Upper lobe of right lung (tissue), 1 donor: ENCODE measurements at regions not wholly inside any gene's neighbourhood (a gene's known extent, or its start where the extent isn't known, plus 50 kb on each side); places are given as distances from the start of the nearest gene placed in this dataset.

ENCODE experiments used
- ATAC-seq: fragments of 200-7000 bp; cut with Tn5 transposase; one replicate; pipeline ENCODE4 v1.9.1; 2020; ENCODE audit warnings: mild to moderate bottlenecking, moderate library complexity
- DNase-seq: peaks from one replicate; pipeline ENCODE4 v3.0.0-alpha.2; 2020
- H3K27ac ChIP-seq: fragments of 200-600 bp; one replicate; pipeline ENCODE4 v1.8.0; 2022
- H3K27me3 ChIP-seq: fragments of 200-600 bp; one replicate; pipeline ENCODE4 v1.8.0; 2022; ENCODE audit warnings: mild to moderate bottlenecking
- H3K36me3 ChIP-seq: fragments of 200-600 bp; one replicate; pipeline ENCODE4 v1.8.0; 2022
- H3K4me1 ChIP-seq: fragments of 200-600 bp; one replicate; pipeline ENCODE4 v1.8.0; 2022
- H3K4me3 ChIP-seq: fragments of 200-600 bp; one replicate; pipeline ENCODE4 v1.8.0; 2022; ENCODE audit warnings: mild to moderate bottlenecking
- H3K9me3 ChIP-seq: fragments of 200-600 bp; one replicate; pipeline ENCODE4 v1.8.0; 2022
- intact Hi-C: fragments of 100-400 bp; cut with DNase I; formaldehyde crosslinking; loops from one replicate; pipeline ENCODE4 v1.11.0; 2022
- TF ChIP-seq, protein P1 (sequence below): fragments of 200-600 bp; IDR thresholded peaks from one replicate; pipeline ENCODE4 v1.8.0; 2022; ENCODE audit warnings: antibody characterized with exemption
- donor health status: DM: no; HTN: yes; CAD: no; lungs with severe emphysema.

GRCh38 chr11:109864151-109864661, 229.0 kb upstream of the ZC3H12C start:
- ATAC-seq (no peak), DNase-seq (no peak)
- Histone ChIP-seq H3K36me3 (no peaks in the 10 kb centered on the region), H3K27me3 (no peaks in the 10 kb centered on the region), H3K9me3 (no peaks in the 10 kb centered on the region), H3K4me3 (no peak overlapping the region), H3K4me1 (no peaks in the 10 kb centered on the region), H3K27ac (no peak overlapping the region)
- intact Hi-C loops, result no loop called here
- TF ChIP-seq, protein P1, sequence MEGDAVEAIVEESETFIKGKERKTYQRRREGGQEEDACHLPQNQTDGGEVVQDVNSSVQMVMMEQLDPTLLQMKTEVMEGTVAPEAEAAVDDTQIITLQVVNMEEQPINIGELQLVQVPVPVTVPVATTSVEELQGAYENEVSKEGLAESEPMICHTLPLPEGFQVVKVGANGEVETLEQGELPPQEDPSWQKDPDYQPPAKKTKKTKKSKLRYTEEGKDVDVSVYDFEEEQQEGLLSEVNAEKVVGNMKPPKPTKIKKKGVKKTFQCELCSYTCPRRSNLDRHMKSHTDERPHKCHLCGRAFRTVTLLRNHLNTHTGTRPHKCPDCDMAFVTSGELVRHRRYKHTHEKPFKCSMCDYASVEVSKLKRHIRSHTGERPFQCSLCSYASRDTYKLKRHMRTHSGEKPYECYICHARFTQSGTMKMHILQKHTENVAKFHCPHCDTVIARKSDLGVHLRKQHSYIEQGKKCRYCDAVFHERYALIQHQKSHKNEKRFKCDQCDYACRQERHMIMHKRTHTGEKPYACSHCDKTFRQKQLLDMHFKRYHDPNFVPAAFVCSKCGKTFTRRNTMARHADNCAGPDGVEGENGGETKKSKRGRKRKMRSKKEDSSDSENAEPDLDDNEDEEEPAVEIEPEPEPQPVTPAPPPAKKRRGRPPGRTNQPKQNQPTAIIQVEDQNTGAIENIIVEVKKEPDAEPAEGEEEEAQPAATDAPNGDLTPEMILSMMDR, result no peak

- Histone ChIP-seq H3K36me3 (no peaks in the 10 kb centered on the region), H3K4me3 (no peak overlapping the region), H3K4me1 (no peaks in the 10 kb centered on the region), H3K27me3 (no peaks in the 10 kb centered on the region), H3K27ac (no peak overlapping the region), H3K9me3 (no peaks in the 10 kb centered on the region)
- intact Hi-C loops, result no loop called here
- DNase-seq (no peak), ATAC-seq (peak; percentile 31)
- TF ChIP-seq, protein P1, result no peak
Measured at GRCh38 chr11:109864834-109865547, 228.2 kb upstream of the ZC3H12C start.

DNA sequence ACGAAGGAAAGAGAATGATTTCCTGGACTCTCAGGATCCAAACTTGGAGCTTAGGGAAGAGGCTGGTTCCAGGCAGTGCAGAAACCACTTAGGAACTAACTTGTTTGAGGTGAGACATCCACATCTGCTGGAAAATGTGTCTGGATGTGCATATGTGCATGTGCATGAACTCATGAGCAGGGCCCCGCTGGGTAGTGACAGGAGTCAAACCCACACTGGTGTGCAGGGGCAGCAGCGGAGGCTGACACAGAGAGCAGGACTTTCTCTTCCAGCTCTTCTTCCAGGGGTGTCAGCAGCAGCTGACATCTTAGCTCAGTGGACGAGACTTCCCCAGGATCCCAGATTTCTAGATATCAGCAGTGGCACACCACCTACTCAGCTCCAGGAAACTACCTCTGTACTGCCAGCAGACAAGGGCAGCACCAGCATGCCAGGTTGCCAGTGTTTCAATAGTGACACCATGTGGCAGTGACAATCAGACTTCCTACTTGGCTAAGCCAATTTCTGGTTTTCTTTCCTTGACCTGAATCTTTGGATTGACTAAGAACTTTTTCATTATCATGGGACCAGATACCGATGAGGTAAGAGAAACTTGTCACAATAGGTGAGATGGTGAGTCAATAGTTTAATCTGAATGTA, 227.5 kb upstream of the ZC3H12C start:
- intact Hi-C loops, result no loop called here
- ATAC-seq, result peak; percentile 41
- no peak for DNase-seq
- H3K4me3 ChIP-seq, result no peak overlapping the region
- TF ChIP-seq, protein P1, result no peak
- H3K27me3 ChIP-seq, result no peaks in the 10 kb centered on the region
- H3K4me1 ChIP-seq, result no peaks in the 10 kb centered on the region
- no peaks in the 10 kb centered on the region for H3K36me3 ChIP-seq
- no peak overlapping the region for H3K27ac ChIP-seq
- no peaks in the 10 kb centered on the region for H3K9me3 ChIP-seq

DNA sequence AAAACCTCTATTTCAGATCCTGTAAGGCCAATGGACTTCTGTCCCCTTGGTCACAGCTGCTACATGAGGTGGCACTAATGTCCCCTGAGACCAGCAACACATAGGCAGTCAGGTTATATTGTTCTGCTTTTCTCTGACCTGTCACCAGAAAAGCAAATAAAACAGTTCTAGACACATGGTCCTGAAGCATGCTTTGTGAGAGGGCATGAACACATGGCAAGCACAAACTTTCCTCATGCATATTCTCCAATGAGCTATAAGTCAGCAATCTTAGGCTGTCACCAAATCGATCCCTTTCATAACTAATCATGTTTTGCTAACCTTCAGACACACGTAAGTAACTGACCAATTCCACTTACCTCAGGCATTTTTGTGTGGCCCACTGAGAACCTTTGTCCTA, 225.4 kb upstream of the ZC3H12C start:
- H3K9me3 ChIP-seq, result peaks cover 6% of the 10 kb centered on the region
- no peaks in the 10 kb centered on the region for H3K36me3 ChIP-seq
- ATAC-seq (no peak), DNase-seq (no peak)
- intact Hi-C loops, result no loop called here
- H3K4me1 ChIP-seq, result no peaks in the 10 kb centered on the region
- no peak overlapping the region for H3K4me3 ChIP-seq
- H3K27me3 ChIP-seq, result no peaks in the 10 kb centered on the region
- TF ChIP-seq, protein P1, result no peak
- H3K27ac ChIP-seq, result no peak overlapping the region

GRCh38 chr11:109869536-109869935, 223.7 kb upstream of the ZC3H12C start:
- Histone ChIP-seq H3K9me3 (peaks cover 7% of the 10 kb centered on the region), H3K36me3 (no peaks in the 10 kb centered on the region), H3K4me3 (no peak overlapping the region), H3K4me1 (no peaks in the 10 kb centered on the region), H3K27me3 (no peaks in the 10 kb centered on the region), H3K27ac (no peak overlapping the region)
- intact Hi-C loops, result no loop called here
- DNase-seq (no peak), ATAC-seq (no peak)
- TF ChIP-seq, protein P1, result no peak
